HG03378 (cell line): ENCODE measurements at regions not wholly inside any gene's neighbourhood (a gene's known extent, or its start where the extent isn't known, plus 50 kb on each side); places are given as distances from the start of the nearest gene placed in this dataset.

Experiments used
- ATAC-seq: cut with Tn5 transposase; IDR thresholded peaks from one replicate; pipeline ENCODE4 v1.9.1; 2021; ENCODE audit warnings: mild to moderate bottlenecking, moderate library complexity; ENCODE audit not compliant: unreplicated experiment

- ATAC-seq, result peak; percentile 52
Measured at GRCh38 chr5:56692359-56693219, 122.8 kb upstream of the MAP3K1 start.

GRCh38 chr5:56688402-56688801 lies 126.9 kb upstream of the MAP3K1 start:
- ATAC-seq, result no peak

- peak; percentile 67 for ATAC-seq
Measured at GRCh38 chr5:56686337-56687195, 128.8 kb upstream of the MAP3K1 start.

- ATAC-seq, result no peak
Measured at GRCh38 chr5:56685503-56686217, 129.7 kb upstream of the MAP3K1 start.

GRCh38 chr5:56684159-56684558 lies 131.2 kb upstream of the MAP3K1 start:
- ATAC-seq, result no peak

- no peak for ATAC-seq
Measured at GRCh38 chr5:56683733-56684132, 131.6 kb upstream of the MAP3K1 start.

GRCh38 chr5:56683281-56683680 lies 132.1 kb upstream of the MAP3K1 start:
- no peak for ATAC-seq

GRCh38 chr5:56681346-56681745 lies 134.0 kb upstream of the MAP3K1 start:
- ATAC-seq, result no peak

- ATAC-seq, result no peak
Measured at GRCh38 chr5:56680731-56681130, 134.6 kb upstream of the MAP3K1 start.

GRCh38 chr5:56677690-56678305 lies 137.6 kb upstream of the MAP3K1 start:
- ATAC-seq, result no peak

- peak; percentile 45 for ATAC-seq
Measured at GRCh38 chr5:56676091-56676768, 139.1 kb upstream of the MAP3K1 start.

GRCh38 chr5:56674441-56674840 lies 140.9 kb upstream of the MAP3K1 start:
- no peak for ATAC-seq

GRCh38 chr5:56673171-56673570 lies 142.2 kb upstream of the MAP3K1 start:
- no peak for ATAC-seq

- no peak for ATAC-seq
Measured at GRCh38 chr5:56671571-56671970, 143.8 kb upstream of the MAP3K1 start.

GRCh38 chr5:56670916-56671315 lies 144.4 kb upstream of the MAP3K1 start:
- ATAC-seq, result no peak

GRCh38 chr5:56669534-56670483 lies 145.5 kb upstream of the MAP3K1 start:
- peak; percentile 99 for ATAC-seq

GRCh38 chr5:56668996-56669395 lies 146.4 kb upstream of the MAP3K1 start:
- ATAC-seq, result no peak

- ATAC-seq, result no peak
Measured at GRCh38 chr5:56667692-56668091, 147.7 kb upstream of the MAP3K1 start.

- ATAC-seq, result no peak
Measured at GRCh38 chr5:56666901-56667300, 148.4 kb upstream of the MAP3K1 start.
